ENCODE measurements at regions not wholly inside any gene's neighbourhood (a gene's known extent, or its start where the extent isn't known, plus 50 kb on each side); places are given as distances from the start of the nearest gene placed in this dataset.

GRCh38 chr13:105259426-105259825, 1276.0 kb downstream of the EFNB2 start:
- DNase-seq, result no peak

GRCh38 chr13:105255472-105255871, 1280.0 kb downstream of the EFNB2 start:
- no peak for DNase-seq

GRCh38 chr13:105251293-105251692, 1284.2 kb downstream of the EFNB2 start:
- DNase-seq, result no peak

GRCh38 chr13:105247830-105248229, 1287.6 kb downstream of the EFNB2 start:
- DNase-seq, result no peak

DNA sequence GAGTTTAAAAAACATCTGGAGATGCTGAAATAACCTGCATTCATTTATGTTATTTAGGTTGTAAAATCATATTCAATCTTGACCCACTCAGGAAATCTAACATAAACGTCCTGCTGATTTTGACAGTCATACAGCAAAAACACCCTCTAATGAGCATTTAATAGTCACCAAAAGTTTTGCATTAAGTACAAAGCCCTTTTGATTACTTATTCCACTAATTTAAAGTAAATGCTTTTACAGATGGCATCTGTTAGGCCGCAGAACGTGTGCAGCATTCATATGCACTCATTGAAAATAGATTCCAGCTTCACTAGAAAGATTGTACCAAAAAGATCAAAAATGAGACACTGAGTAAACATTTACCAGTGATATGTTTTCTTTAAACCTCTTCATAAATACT, 1295.1 kb downstream of the EFNB2 start:
- no peak for DNase-seq

DNA sequence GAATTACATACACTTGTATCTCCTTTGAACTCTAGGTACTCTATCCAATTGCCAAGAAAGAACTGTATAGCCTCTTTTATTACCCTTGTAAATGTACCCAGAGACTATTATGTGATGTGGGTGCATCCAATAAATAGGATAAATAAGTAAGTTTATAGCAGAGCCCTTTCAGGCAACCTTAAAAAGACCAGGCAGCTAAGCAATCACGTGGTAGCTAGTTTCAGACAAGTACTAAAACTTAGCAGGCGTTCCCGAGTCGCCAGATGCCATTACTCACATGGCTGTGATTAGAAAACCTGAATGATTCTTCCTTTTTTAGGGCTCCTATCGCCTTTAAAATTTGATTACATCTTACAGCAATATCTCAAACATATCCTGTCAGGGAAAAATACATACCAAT, 1303.0 kb downstream of the EFNB2 start:
- no peak for DNase-seq

DNA sequence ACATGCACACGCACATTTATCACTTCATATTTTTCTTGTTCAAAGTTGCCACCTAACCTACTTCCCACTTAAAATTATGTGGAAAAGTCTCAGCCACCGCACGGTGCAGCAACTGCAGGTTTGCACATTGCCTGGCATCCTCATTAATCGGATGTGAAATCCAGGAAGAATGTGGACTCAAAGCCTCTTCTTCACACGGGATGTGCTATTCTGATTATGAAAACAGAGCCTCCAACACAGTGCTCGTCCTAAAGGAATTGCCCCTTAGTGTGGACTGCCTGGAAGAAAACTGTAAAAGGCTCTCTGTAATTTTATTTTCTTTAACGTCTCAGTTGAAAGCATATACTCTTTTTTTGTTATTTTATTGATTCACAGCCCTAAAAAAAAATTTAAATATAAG, 1303.5 kb downstream of the EFNB2 start:
- no peak for DNase-seq

DNA sequence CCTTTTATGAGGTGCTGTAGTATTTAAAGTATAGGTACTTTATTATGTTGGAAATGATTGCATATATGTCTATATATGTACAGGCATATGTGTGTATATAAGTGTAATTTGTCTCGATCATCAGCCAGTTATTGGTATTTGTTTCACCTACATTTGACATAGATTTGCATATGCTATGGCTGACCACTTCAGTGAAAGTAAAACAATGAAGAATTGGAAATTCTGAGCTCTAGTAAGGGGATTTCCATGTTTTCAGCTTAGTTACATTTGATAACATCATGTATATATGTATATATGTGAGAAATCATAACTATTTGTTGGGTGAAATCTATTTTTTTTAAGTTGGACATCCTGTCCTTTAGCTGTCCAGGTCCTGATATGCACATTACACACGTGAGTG, 1303.9 kb downstream of the EFNB2 start:
- no peak for DNase-seq

GRCh38 chr13:105220881-105221280, 1314.6 kb downstream of the EFNB2 start:
- no peak for DNase-seq

DNA sequence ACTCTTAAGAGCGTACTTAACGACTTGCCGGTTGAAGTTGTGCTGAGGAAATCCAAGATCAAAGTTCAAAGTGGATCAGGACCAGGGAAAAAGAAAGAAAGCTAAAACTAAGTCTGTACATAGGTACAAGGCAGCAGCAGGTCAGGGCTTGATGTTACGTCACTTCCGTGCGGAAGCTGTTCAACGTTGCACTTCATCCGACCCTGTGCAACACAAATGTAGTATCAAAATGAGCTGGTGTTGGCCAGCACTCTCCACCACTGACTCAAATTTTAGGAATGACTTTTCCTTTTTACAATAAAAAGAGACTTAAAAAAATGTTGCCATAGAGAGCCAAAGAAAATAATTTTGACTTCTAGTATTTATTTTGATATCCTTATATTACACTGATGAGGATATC, 1315.4 kb downstream of the EFNB2 start:
- DNase-seq, result no peak

GRCh38 chr13:105219651-105220050, 1315.8 kb downstream of the EFNB2 start:
- no peak for DNase-seq

- no peak for DNase-seq
Observed at GRCh38 chr13:105213512-105213911, 1322.0 kb downstream of the EFNB2 start.

GRCh38 chr13:105207572-105208293, 1327.7 kb downstream of the EFNB2 start:
- no peak for DNase-seq

DNA sequence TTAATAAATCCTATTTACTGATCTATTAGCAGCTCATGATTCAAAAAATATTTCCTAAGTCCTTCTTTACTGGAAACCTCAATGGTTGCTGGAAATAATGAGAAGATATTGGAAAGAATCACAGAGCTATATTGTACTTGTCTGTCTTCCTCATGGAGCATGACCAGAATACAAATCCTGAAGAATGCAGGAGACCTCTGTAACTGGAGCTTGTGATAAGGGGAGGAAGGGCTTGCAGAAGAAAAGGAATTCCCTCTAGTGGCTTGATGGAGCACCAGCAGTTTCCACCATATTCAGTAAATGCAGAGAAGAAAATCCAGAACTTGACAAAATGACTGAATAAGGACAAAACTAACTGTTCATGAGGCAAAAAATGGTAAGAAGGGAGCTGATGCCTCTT, 1333.1 kb downstream of the EFNB2 start:
- no peak for DNase-seq

DNA sequence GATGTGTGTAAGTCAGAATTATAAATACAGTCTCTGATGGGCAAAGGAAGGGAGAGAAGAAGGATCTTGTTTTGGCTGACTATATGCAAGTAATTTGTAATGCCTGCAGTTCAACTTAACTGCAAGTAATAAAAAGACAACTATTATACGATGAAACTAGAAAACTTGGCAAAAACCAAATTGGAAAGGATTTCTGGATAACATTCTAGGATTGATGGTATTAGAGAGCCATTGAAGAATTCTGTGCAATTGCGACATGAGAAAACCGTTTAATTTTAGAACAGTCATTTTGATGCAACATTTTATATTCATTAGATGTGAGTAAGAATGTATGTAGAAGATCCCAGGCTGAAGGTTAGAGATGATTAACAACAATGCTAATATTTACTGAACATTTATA, 1334.1 kb downstream of the EFNB2 start:
- DNase-seq, result no peak

GRCh38 chr13:105200181-105200580, 1335.3 kb downstream of the EFNB2 start:
- no peak for DNase-seq

DNA sequence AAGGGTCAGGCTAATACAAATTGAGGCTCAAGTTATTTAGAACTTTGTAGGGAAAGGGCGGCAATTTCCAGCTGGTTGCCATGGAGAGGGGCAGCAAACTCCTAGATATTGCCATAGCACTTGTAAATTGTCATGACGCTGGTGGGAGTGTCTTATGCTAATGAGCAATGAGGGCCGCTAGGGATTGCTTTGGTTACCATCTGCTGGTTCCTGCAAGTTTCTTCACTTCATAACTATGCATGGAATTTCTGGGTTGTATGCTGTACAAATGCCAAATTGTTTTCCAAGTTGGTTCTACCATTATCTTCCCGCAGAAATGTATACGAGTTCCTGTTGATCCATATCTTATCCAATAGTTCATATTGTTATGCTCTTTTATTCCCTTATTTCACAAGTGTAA, 1339.4 kb downstream of the EFNB2 start:
- DNase-seq, result no peak

DNA sequence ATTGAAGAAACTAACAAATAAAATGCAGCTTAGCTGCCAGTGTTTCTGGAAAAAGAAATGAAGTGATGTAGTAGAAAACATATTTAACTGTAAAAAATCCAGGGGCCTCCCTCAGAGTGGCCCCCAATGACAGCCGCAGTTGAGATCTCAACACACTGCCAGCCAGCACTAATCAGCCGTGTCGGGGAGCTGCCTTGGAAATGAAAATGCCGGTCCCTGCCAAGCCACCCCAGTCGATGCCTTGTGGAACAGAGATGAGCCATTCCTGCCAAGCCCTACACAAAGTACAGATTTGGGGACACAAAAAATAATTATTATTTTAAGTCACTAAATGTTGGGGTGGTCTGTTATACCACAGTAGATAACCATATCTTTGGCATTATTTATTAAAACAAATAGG, 1342.4 kb downstream of the EFNB2 start:
- DNase-seq, result no peak

- DNase-seq, result no peak
Observed at GRCh38 chr13:105184201-105184600, 1351.3 kb downstream of the EFNB2 start.

DNA sequence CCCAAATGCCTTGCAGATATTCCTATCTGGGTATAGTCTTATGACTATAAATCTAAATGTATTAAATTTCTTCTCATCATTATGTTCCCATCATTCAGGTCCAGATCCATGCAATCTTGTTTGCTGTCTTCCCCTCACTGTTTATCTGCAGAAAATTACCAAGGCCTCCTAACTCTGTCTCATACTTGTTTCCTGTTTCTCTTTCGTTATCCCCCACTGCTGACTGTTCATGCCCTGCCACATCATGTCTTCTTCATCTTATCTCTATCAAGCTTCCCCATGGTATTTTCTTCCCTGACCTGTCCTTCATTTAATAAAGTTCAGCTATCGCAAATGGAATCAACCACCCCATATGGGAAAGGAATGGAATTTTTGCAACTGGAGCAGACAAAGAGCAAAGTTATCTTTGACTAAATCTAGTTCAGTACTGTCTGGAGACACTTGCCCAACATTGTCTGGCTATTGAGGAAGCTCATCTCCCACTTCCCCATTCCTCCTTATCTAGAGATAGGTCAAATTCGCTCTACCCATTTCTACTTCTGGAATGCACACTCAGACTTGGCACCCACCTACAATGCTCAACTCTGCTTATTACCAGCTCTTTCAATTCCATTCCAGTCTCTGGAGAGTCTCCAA, 1358.1 kb downstream of the EFNB2 start:
- DNase-seq, result no peak

GRCh38 chr13:105170438-105170837, 1365.0 kb downstream of the EFNB2 start:
- no peak for DNase-seq

- DNase-seq, result no peak
Observed at GRCh38 chr13:105168295-105168694, 1367.2 kb downstream of the EFNB2 start.

GRCh38 chr13:105167385-105167784, 1368.1 kb downstream of the EFNB2 start:
- DNase-seq, result no peak

GRCh38 chr13:105165449-105166125, 1369.9 kb downstream of the EFNB2 start:
- DNase-seq, result no peak

Measured in CD4-positive, alpha-beta T cell treated with Interleukin-1 beta for 1 hour (primary cell).